ENCODE measurements at regions not wholly inside any gene's neighbourhood (a gene's known extent, or its start where the extent isn't known, plus 50 kb on each side); places are given as distances from the start of the nearest gene placed in this dataset.

DNA sequence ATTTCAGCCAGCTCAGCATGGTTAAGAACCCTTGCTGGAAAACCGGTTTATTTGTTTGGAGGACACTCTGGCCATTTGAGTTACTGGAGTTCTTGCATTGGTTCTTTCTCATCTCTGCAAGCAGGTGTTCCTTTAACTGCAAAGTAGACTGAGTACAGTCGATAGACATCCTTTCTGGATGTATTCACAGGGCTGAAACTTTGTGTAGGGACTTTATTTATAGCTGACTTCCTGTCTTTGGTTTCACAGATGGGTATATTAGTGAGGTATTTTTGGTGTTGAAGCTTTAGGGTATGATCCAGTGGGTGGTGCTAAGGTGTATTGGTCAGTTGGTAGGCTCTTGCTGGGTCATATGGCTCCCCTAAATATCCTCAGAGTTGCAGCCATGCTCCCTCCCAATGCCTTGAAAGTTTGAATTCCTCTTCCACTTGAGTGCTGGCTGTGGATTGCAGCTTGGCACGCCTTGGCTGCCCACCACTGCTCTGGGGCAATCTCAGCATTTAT is 666.0 kb upstream of the COX7C start:
- TF ChIP-seq, protein P1, sequence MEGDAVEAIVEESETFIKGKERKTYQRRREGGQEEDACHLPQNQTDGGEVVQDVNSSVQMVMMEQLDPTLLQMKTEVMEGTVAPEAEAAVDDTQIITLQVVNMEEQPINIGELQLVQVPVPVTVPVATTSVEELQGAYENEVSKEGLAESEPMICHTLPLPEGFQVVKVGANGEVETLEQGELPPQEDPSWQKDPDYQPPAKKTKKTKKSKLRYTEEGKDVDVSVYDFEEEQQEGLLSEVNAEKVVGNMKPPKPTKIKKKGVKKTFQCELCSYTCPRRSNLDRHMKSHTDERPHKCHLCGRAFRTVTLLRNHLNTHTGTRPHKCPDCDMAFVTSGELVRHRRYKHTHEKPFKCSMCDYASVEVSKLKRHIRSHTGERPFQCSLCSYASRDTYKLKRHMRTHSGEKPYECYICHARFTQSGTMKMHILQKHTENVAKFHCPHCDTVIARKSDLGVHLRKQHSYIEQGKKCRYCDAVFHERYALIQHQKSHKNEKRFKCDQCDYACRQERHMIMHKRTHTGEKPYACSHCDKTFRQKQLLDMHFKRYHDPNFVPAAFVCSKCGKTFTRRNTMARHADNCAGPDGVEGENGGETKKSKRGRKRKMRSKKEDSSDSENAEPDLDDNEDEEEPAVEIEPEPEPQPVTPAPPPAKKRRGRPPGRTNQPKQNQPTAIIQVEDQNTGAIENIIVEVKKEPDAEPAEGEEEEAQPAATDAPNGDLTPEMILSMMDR (IDR thresholded peaks at IDR 0.05) = no peak
- TF ChIP-seq EZH2 (IDR thresholded peaks at IDR 0.05) (no peak), EZH2phosphoT487 (IDR thresholded peaks at IDR 0.05) (no peak)
- no peak overlapping the region for H3K9ac ChIP-seq

DNA sequence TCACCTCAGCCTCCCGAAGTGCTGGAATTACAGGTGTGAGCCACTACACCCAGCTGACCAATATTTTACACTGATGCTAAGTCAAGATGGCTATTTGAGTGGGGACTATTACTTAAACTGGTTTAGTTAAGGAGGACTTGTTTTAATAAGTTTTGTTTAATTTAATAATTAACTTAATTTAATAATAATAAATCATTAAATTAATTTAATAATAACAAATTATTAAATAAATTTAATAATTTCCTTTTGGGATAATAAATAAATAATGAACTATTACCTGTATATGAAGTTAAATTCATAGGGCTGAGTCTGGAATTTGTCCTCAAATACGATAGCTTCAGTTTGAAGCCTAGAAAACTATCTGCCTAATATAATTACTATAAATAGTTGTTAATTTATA is 665.1 kb upstream of the COX7C start:
- no peaks in the 10 kb centered on the region for H3K4me1 Mint-ChIP-seq
- no peaks in the 10 kb centered on the region for H3K9me3 ChIP-seq (ENCODE audit: low read depth)
- peaks cover 5% of the 10 kb centered on the region for H3K9me3 Mint-ChIP-seq
- H3K36me3 ChIP-seq = no peaks in the 10 kb centered on the region
- no peak overlapping the region for H3K4me3 ChIP-seq
- no peaks in the 10 kb centered on the region for H4K20me1 ChIP-seq (ENCODE audit: low read depth)
- H3K36me3 Mint-ChIP-seq = no peaks in the 10 kb centered on the region
- H3K27ac ChIP-seq = no peak overlapping the region
- no peaks in the 10 kb centered on the region for H3K4me1 ChIP-seq
- no peak overlapping the region for H3K9ac ChIP-seq
- no peak for DNase-seq (ENCODE audit: low spot score)
- H3K27me3 Mint-ChIP-seq (ENCODE audit: insufficient read depth, low read depth) = peaks cover 2% of the 10 kb centered on the region
- no peaks in the 10 kb centered on the region for H3K79me2 ChIP-seq (ENCODE audit: low read depth)
- H3F3A ChIP-seq (ENCODE audit: low read depth) = no peaks in the 10 kb centered on the region
- no peak overlapping the region for H3K4me3 Mint-ChIP-seq
- H2AFZ ChIP-seq (replicated peaks) = no peak overlapping the region
- H3K4me2 ChIP-seq = no peak overlapping the region
- no peaks in the 10 kb centered on the region for H3K27me3 ChIP-seq
- TF ChIP-seq, protein P1 (IDR thresholded peaks at IDR 0.05) = no peak
- TF ChIP-seq EZH2phosphoT487 (IDR thresholded peaks at IDR 0.05) (no peak), EZH2 (IDR thresholded peaks at IDR 0.05) (no peak)
- H3K27ac Mint-ChIP-seq = no peak overlapping the region

More for the DNA sequence above, 666.0 kb upstream of the COX7C start:
- Mint-ChIP-seq H3K36me3 (no peaks in the 10 kb centered on the region), H3K27me3 (ENCODE audit: insufficient read depth, low read depth) (peaks cover 2% of the 10 kb centered on the region), H3K4me3 (no peak overlapping the region), H3K4me1 (no peaks in the 10 kb centered on the region), H3K9me3 (peaks cover 5% of the 10 kb centered on the region), H3K27ac (no peak overlapping the region)
- H3K27me3 ChIP-seq = no peaks in the 10 kb centered on the region
- H3K27ac ChIP-seq = no peak overlapping the region
- H3K79me2 ChIP-seq (ENCODE audit: low read depth) = no peaks in the 10 kb centered on the region
- H4K20me1 ChIP-seq (ENCODE audit: low read depth) = no peaks in the 10 kb centered on the region
- H3F3A ChIP-seq (ENCODE audit: low read depth) = no peaks in the 10 kb centered on the region
- H3K4me2 ChIP-seq = no peak overlapping the region
- no peak overlapping the region for H2AFZ ChIP-seq (replicated peaks)
- H3K4me3 ChIP-seq = no peak overlapping the region
- no peaks in the 10 kb centered on the region for H3K36me3 ChIP-seq
- H3K4me1 ChIP-seq = no peaks in the 10 kb centered on the region
- DNase-seq (ENCODE audit: low spot score) = no peak
- H3K9me3 ChIP-seq (ENCODE audit: low read depth) = no peaks in the 10 kb centered on the region

DNA sequence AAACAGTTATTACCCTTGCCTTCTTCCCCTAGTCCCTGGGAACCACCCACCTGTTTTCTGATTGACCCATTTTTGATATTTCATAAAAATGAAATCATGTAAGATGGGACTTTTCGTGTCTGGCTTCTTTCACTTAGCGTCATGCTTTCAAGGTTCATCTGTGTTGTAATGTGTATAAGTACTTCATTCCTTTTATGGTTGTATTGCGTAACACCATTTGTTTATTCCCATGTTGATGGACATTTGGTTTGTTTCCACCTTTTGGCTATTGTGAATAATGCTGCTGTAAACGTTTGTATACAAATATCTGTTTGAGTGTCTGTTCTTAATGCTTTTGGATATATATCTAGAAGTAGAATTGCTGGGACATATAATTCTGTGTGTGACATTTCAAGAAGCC is 650.1 kb upstream of the COX7C start:
- Histone ChIP-seq H3K27ac (no peak overlapping the region), H4K20me1 (ENCODE audit: low read depth) (no peaks in the 10 kb centered on the region), H3K79me2 (ENCODE audit: low read depth) (no peaks in the 10 kb centered on the region), H3K27me3 (no peaks in the 10 kb centered on the region), H3K9ac (no peak overlapping the region), H3K4me3 (no peak overlapping the region), H3K36me3 (no peaks in the 10 kb centered on the region), H3F3A (ENCODE audit: low read depth) (no peaks in the 10 kb centered on the region), H3K9me3 (ENCODE audit: low read depth) (no peaks in the 10 kb centered on the region), H2AFZ (replicated peaks) (no peak overlapping the region), H3K4me2 (no peak overlapping the region), H3K4me1 (no peaks in the 10 kb centered on the region)
- H3K9me3 Mint-ChIP-seq = no peaks in the 10 kb centered on the region
- H3K4me1 Mint-ChIP-seq = peaks cover 3% of the 10 kb centered on the region
- TF ChIP-seq, protein P1 (IDR thresholded peaks at IDR 0.05) = no peak
- TF ChIP-seq EZH2 (IDR thresholded peaks at IDR 0.05) (no peak), EZH2phosphoT487 (IDR thresholded peaks at IDR 0.05) (no peak)
- no peaks in the 10 kb centered on the region for H3K27me3 Mint-ChIP-seq (ENCODE audit: insufficient read depth, low read depth)
- no peak overlapping the region for H3K4me3 Mint-ChIP-seq
- no peak overlapping the region for H3K27ac Mint-ChIP-seq
- no peak for DNase-seq (ENCODE audit: low spot score)
- H3K36me3 Mint-ChIP-seq = no peaks in the 10 kb centered on the region

Measured in neural progenitor cell (in vitro differentiated cells).